Right lobe of liver (tissue), 4 donors: ENCODE measurements at regions not wholly inside any gene's neighbourhood (a gene's known extent, or its start where the extent isn't known, plus 50 kb on each side); places are given as distances from the start of the nearest gene placed in this dataset.

Experiments used
- POLR2A ChIP-seq: fragments of 450-650 bp; IDR thresholded peaks from one replicate; pipeline ENCODE4 v1.6.1; 2017; ENCODE audit warnings: antibody characterized with exemption, mild to moderate bottlenecking
- TF ChIP-seq, protein P1 (sequence below), 4 donors: fragments of 200-600 bp in 3 of 4; fragments of 450-650 bp in 1 of 4; IDR thresholded peaks; one replicate each; pipeline versions ENCODE4 v1.5.1 to v1.8.0; 2016 to 2022; ENCODE audit warnings: antibody characterized with exemption in 4 of 4, mild to moderate bottlenecking in 2 of 4
- donor health status: DM: no; HTN: no; CAD: no.
- donor health status: DM: no; HTN: no; CAD: no.
- donor health status: DM: no; HTN: yes; CAD: no.

DNA sequence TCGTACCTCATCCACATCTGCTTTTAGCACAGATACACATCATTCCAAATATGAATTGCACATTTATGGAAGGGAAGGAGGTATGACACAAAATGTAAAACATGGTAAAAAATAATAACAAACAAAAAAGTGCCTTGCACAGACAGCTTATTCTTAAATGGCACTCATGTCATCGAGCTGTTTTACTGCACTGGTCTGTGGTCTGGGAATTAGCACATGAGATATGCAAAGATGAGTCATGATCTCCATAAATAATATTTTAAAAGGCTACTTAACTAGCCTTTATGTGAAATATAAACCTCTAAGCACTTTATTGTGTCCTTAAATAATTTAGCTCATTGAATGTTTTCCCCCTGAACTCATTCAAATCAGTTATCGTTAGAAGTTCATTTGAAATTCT is 142.2 kb upstream of the ZNF385D start:
- TF ChIP-seq POLR2A, result no peak
- TF ChIP-seq, protein P1, sequence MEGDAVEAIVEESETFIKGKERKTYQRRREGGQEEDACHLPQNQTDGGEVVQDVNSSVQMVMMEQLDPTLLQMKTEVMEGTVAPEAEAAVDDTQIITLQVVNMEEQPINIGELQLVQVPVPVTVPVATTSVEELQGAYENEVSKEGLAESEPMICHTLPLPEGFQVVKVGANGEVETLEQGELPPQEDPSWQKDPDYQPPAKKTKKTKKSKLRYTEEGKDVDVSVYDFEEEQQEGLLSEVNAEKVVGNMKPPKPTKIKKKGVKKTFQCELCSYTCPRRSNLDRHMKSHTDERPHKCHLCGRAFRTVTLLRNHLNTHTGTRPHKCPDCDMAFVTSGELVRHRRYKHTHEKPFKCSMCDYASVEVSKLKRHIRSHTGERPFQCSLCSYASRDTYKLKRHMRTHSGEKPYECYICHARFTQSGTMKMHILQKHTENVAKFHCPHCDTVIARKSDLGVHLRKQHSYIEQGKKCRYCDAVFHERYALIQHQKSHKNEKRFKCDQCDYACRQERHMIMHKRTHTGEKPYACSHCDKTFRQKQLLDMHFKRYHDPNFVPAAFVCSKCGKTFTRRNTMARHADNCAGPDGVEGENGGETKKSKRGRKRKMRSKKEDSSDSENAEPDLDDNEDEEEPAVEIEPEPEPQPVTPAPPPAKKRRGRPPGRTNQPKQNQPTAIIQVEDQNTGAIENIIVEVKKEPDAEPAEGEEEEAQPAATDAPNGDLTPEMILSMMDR (IDR thresholded peaks at IDR 0.05), result no peak
